DMS153 treated with DMSO at 0.1 percent for 48 hours (cell line): ENCODE measurements at regions not wholly inside any gene's neighbourhood (a gene's known extent, or its start where the extent isn't known, plus 50 kb on each side); places are given as distances from the start of the nearest gene placed in this dataset.
"Not testable (repeated sequence)": the region's sequence is repeated elsewhere in the genome, so short reads cannot be mapped to it uniquely, and the experiment has no call there.

Experiments used
- DNase-seq: peaks from one replicate; lab custom pipeline; 2025; ENCODE audit not compliant: unreplicated experiment; lab: John Stamatoyannopoulos, UW

- DNase-seq = no peak
Measured at GRCh38 chr9:86633945-86634344, 279.7 kb upstream of the TUT7 start.

GRCh38 chr9:86632537-86632936, 278.3 kb upstream of the TUT7 start:
- no peak for DNase-seq

GRCh38 chr9:86629530-86629929, 275.3 kb upstream of the TUT7 start:
- no peak for DNase-seq

GRCh38 chr9:86626802-86627201, 272.6 kb upstream of the TUT7 start:
- no peak for DNase-seq

GRCh38 chr9:86624630-86625029, 270.4 kb upstream of the TUT7 start:
- no peak for DNase-seq

- no peak for DNase-seq
Measured at GRCh38 chr9:86614871-86615849, 260.9 kb upstream of the TUT7 start.

- DNase-seq = no peak
Measured at GRCh38 chr9:86613943-86614342, 259.7 kb upstream of the TUT7 start.

GRCh38 chr9:86611534-86611933, 257.3 kb upstream of the TUT7 start:
- not testable (repeated sequence) for DNase-seq

GRCh38 chr9:86605303-86605702, 251.1 kb upstream of the TUT7 start:
- DNase-seq = no peak

- DNase-seq = no peak
Measured at GRCh38 chr9:86604741-86605140, 250.5 kb upstream of the TUT7 start.

GRCh38 chr9:86602715-86603114, 248.5 kb upstream of the TUT7 start:
- DNase-seq = no peak

- no peak for DNase-seq
Measured at GRCh38 chr9:86601697-86602096, 247.5 kb upstream of the TUT7 start.

- DNase-seq = no peak
Measured at GRCh38 chr9:86600977-86601376, 246.8 kb upstream of the TUT7 start.

- DNase-seq = no peak
Measured at GRCh38 chr9:86600291-86600690, 246.1 kb upstream of the TUT7 start.

GRCh38 chr9:86599561-86599960, 245.4 kb upstream of the TUT7 start:
- DNase-seq = no peak

- no peak for DNase-seq
Measured at GRCh38 chr9:86598411-86599239, 244.4 kb upstream of the TUT7 start.

- DNase-seq = no peak
Measured at GRCh38 chr9:86594724-86595123, 240.5 kb upstream of the TUT7 start.

- DNase-seq = no peak
Measured at GRCh38 chr9:86591472-86591871, 237.3 kb upstream of the TUT7 start.

- no peak for DNase-seq
Measured at GRCh38 chr9:86589730-86590129, 235.5 kb upstream of the TUT7 start.

- DNase-seq = no peak
Measured at GRCh38 chr9:86589273-86589672, 235.1 kb upstream of the TUT7 start.

- no peak for DNase-seq
Measured at GRCh38 chr9:86586144-86586494, 231.9 kb upstream of the TUT7 start.
